Glomerular visceral epithelial cell (primary cell): ENCODE measurements at regions not wholly inside any gene's neighbourhood (a gene's known extent, or its start where the extent isn't known, plus 50 kb on each side); places are given as distances from the start of the nearest gene placed in this dataset.
"Not testable (repeated sequence)": the region's sequence is repeated elsewhere in the genome, so short reads cannot be mapped to it uniquely, and the experiment has no call there.

Source experiments
- DNase-seq: peaks from one replicate; pipeline ENCODE4 v3.0.0-alpha.2; 2016; ENCODE audit errors: extremely low spot score

DNA sequence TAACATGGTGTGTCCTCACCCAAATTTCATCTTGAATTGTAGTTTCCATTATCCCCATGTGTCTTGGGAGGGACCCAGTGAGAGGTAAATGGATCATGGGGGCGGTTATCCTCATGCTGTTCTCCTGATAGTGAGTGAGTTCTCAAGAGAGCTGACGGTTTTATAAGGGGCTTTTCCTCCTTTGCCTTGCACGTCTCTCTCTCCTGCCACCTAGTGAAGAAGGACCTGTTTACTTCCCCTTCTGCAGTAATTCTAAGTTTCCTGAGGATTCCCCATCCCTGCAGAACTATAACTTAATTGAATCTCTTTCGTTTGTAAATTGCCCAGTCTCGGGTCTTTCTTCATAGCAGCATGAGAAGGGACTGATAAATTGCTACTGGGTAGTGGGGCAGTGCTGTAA is 789.3 kb downstream of the FRK start:
- DNase-seq = no peak

DNA sequence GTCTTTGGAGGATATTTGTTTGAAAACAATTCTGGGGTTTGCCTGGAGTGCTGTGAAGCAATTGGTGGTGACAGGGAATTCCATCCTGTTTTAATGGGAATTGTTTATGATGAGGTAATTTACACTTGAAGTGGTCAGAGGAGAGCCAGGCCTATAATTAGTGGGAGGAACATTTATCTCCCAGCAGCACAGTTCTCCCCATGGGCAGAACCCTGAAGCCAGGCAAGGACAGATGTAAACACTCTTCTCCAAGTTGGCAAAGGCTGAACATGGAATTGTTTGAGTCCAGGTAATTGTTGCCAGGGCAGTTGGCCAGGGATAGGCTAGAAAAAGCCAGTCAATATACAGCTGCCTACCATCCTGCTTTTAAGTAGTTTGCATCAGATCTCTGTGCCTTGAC is 789.7 kb downstream of the FRK start:
- DNase-seq = no peak

GRCh38 chr6:115241373-115241772 is 819.3 kb downstream of the FRK start:
- DNase-seq = no peak

GRCh38 chr6:115221198-115221597 is 839.5 kb downstream of the FRK start:
- no peak for DNase-seq

- DNase-seq = no peak
Measured at GRCh38 chr6:115220551-115221159, 840.0 kb downstream of the FRK start.

DNA sequence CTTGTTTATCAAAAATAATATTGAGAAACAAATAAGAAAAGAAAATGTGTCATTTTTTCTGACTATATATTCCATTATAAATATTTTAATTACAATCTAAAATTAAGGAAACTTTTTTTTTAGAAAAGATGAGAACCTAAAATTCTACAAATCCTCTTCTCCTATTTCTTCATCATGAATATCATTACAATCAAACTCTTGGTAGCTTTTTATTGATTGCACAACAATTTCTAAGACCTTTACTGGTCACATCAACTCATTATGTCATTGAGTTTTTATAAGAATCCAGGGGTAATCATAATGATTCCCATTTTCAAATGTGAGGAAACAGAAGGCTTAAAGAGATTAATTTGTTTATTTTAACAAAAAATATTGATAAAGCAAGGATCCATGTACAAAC is 841.0 kb downstream of the FRK start:
- no peak for DNase-seq

- DNase-seq = no peak
Measured at GRCh38 chr6:115216835-115217234, 843.9 kb downstream of the FRK start.

- no peak for DNase-seq
Measured at GRCh38 chr6:115214283-115214682, 846.4 kb downstream of the FRK start.

DNA sequence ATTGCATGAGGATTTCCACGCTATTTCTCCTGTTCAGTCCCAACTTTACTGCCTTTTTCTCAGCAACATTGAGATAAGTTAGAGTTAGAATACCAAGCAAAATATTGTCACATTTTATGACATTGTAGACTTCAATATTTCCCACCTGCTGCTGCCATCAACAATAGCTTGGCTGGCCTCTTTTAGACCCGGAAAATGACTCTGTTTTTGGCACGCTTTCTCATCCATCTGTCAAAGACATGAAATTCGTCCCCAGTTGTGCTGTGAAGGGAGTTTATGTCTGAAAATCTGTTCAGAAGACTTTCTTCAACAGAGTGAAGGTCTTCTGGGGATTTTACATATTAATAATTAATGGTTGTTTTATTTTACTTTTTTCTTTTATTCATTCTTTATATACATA is 857.3 kb downstream of the FRK start:
- DNase-seq = no peak

- DNase-seq = no peak
Measured at GRCh38 chr6:115194981-115195638, 852.3 kb upstream of the HS3ST5 start.

- no peak for DNase-seq
Measured at GRCh38 chr6:115191989-115192388, 849.2 kb upstream of the HS3ST5 start.

GRCh38 chr6:115190534-115190933 is 847.7 kb upstream of the HS3ST5 start:
- no peak for DNase-seq

DNA sequence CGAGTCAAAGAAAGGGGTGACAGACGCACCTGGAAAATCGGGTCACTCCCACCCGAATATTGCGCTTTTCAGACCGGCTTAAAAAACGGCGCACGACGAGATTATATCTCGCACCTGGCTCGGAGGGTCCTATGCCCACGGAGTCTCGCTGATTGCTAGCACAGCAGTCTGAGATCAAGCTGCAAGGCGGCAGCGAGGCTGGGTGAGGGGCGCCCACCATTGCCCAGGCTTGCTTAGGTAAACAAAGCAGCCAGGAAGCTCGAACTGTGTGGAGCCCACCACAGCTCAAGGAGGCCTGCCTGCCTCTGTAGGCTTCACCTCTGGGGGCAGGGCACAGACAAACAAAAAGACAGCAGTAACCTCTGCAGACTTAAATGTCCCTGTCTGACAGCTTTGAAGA is 832.6 kb upstream of the HS3ST5 start:
- not testable (repeated sequence) for DNase-seq

DNA sequence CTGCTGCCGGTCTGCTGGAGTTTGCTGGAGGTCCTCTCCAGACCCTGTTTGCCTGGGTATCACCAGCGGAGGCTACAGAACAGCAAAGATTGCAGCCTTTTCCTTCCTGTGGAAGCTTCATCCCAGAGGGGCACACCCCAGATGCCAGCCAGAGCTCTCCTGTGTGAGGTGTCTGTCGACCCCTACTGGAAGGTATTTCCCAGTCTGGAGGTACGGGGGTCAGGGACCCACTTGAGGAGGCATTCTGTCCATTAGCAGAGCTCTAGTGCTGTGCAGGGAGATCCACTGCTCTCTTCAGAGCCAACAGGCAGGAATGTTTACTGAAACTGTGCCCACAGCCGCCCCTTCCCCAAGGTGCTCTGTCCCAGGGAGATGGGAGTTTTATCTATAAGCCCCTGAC is 823.1 kb upstream of the HS3ST5 start:
- DNase-seq = not testable (repeated sequence)

- no peak for DNase-seq
Measured at GRCh38 chr6:115159733-115160132, 816.9 kb upstream of the HS3ST5 start.

DNA sequence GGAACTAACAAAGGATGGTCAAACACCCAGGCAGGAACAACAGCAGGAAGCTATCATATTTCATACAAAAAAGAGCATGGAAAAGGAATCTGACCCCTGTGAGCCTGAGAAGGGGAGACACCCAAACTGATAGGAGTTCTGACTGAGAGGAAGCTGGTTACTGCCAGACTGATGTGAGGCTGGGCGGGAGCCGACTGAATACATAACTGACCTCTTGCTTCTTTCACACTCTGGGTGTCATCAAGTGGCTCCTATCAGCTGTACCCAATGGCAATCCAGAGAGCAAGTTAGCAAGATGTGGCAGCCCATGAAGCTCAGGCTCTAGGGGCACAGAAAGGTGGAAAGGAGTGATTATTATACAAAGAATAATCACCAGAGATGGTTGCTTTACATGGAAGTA is 795.1 kb upstream of the HS3ST5 start:
- DNase-seq = no peak

- DNase-seq = no peak
Measured at GRCh38 chr6:115133790-115134189, 791.0 kb upstream of the HS3ST5 start.

DNA sequence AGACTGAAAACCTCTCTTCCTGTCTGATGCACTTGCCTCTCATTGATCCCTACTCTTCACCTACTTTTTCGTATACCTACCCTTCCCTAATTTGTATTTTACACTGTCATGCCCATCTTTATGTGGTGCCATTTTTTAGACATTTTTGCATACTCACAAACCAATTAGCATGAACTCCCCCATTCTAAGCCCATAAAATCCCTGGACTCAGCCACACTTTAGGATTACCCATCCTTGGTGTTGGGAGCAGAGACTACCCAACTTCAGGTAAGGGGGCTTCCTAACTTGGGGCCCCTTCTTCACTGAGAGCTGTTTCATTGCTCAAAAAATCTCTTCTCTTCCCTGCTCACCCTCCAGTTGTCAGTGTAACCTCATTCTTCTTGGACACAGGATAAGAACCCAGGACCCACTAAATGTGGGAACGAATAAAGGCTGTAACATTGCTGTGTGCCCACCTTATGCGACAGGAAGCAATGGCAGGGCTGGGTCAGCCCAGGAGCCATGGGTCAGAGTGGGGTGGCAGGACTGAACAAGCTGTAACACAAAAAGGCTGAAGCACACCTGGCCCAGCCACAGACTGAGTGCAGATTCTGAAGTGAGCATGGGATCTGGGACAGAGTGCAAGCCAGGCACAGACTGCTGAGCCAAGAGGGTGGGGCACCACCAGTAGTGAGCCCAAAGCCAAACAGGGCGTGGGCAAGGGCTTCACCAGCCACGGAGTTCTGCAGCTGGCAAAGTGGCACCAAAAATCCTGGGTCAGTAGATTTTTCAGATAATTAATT is 789.1 kb upstream of the HS3ST5 start:
- DNase-seq = no peak

DNA sequence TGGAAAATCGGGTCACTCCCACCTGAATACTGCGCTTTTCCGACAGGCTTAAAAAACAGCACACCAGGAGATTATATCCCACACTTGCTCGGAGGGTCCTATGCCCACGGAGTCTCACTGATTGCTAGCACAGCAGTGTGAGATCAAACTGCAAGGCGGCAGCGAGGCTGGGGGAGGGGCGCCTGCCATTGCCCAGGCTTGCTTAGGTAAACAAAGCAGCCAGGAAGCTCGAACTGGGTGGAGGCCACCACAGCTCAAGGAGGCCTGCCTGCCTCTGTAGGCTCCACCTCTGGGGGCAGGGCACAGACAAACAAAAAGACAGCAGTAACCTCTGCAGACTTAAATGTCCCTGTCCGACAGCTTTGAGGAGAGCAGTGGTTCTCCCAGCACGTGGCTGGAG is 778.7 kb upstream of the HS3ST5 start:
- not testable (repeated sequence) for DNase-seq

GRCh38 chr6:115120391-115120790 is 777.6 kb upstream of the HS3ST5 start:
- DNase-seq = no peak

GRCh38 chr6:115091461-115091860 is 748.6 kb upstream of the HS3ST5 start:
- DNase-seq = peak; percentile 11

DNA sequence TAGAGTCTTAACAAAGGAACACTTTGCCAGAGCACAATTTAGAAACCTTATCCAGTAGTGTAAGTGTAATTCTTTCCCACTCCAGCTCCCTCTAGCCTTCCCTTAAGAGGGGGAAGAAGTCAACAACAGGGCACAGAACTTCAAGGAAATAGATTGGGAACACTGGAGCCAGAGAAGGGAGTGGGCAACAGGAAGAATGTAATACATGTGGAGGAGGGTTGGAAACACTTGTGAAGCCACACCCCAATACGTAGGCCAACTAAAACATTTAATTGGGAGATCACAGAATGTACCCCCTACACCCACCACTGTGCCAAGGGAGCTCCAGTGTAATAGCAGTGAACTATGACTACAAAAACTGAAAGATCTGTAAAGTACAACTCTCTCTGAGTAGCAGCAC is 735.7 kb upstream of the HS3ST5 start:
- DNase-seq = no peak

- DNase-seq = no peak
Measured at GRCh38 chr6:115071962-115072361, 729.1 kb upstream of the HS3ST5 start.
